ENCODE measurements at regions not wholly inside any gene's neighbourhood (a gene's known extent, or its start where the extent isn't known, plus 50 kb on each side); places are given as distances from the start of the nearest gene placed in this dataset.

DNA sequence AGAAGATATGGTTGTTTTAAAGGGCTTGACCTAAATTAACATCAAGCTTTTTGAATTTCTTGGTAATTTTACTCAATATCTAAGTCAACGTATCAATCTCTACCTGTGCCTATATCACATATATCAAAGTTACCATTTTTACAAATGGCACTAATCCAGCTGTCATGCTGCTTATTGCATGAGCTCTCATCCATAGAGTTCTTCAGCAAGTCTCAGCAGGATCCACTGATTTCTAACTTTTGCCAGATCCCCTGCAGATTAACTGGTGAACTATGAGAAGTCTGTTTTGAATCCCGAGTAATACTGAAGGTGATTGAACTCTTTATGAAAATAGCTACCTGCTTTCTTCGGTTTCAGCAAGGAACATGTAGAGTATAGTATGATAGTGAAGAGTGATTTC, 1239.8 kb upstream of the ACO1 start:
- Histone ChIP-seq H3K4me2 (ENCODE audit: low read depth, low read length) (no peak overlapping the region), H3K9ac (ENCODE audit: low read depth, low read length) (no peak overlapping the region), H3K23ac (ENCODE audit: low read depth, low read length) (no peak overlapping the region), H2BK5ac (ENCODE audit: low read depth, low read length, poor library complexity, severe bottlenecking) (no peak overlapping the region), H3K36me3 (ENCODE audit: control insufficient read depth, insufficient read depth, low read length) (no peaks in the 10 kb centered on the region), H3K27ac (ENCODE audit: insufficient read depth, low read length) (no peak overlapping the region), H3K4me1 (ENCODE audit: control insufficient read depth, insufficient read depth, low read length) (no peaks in the 10 kb centered on the region), H3K79me1 (ENCODE audit: low read depth in 1 of 2, low read length in 2 of 2) (no peaks in the 10 kb centered on the region), H2BK15ac (ENCODE audit: low read depth, low read length) (no peak overlapping the region), H4K5ac (ENCODE audit: low read depth, low read length) (no peak overlapping the region), H4K20me1 (ENCODE audit: insufficient read depth, low read length) (no peaks in the 10 kb centered on the region), H4K8ac (ENCODE audit: low read depth in 2 of 2, low read length in 2 of 2) (no peak overlapping the region), H3K18ac (ENCODE audit: low read depth, low read length) (no peak overlapping the region), H4K91ac (ENCODE audit: insufficient read depth, low read depth, low read length) (no peak overlapping the region), H2BK120ac (ENCODE audit: low read depth, low read length) (no peak overlapping the region), H2AK9ac (replicated peaks; ENCODE audit: low read depth, low read length, poor library complexity) (no peak overlapping the region), H3K4me3 (ENCODE audit: insufficient read depth, low read depth, low read length) (no peak overlapping the region), H3K9me1 (ENCODE audit: insufficient read depth, low read length) (no peaks in the 10 kb centered on the region), H2AK5ac (ENCODE audit: low read depth, low read length) (no peak overlapping the region), H3K14ac (replicated peaks; ENCODE audit: low read depth, low read length) (no peak overlapping the region), H3K56ac (ENCODE audit: extremely low read depth, insufficient read depth, low read length) (no peak overlapping the region), H3K9me3 (ENCODE audit: control insufficient read depth, insufficient read depth, low read length) (no peaks in the 10 kb centered on the region), H3K27me3 (ENCODE audit: control insufficient read depth, insufficient read depth, low read length) (no peaks in the 10 kb centered on the region), H2AFZ (replicated peaks; ENCODE audit: low read length, poor library complexity) (no peak overlapping the region), H3K4ac (ENCODE audit: low read depth, low read length) (no peak overlapping the region), H2BK20ac (ENCODE audit: low read depth, low read length) (no peak overlapping the region)
- ChIA-PET POLR2A (ENCODE audit: unreplicated experiment) (no interaction called here), CTCF (no interaction called here)
- dilution Hi-C loops (cut with HindIII; ENCODE audit: low sequenced_read_pairs, unreplicated experiment) (no loop called here), intact Hi-C loops (cut with micrococcal nuclease) (no loop called here), in situ Hi-C loops (cut with MboI; ENCODE audit: low sequenced_read_pairs) (no loop called here)
- no peak for ATAC-seq (ENCODE audit: low read depth)
- no TSS peak for BruUV-seq (replicated peaks)
- 57% methylated on average over 1 of the region's 3 CpGs; no CpG with 5 or more reads in 1 of the 2 experiments for WGBS, 2 experiments (ENCODE audit: extremely low coverage in 2 of 2, insufficient read length in 1 of 2)
- TF ChIP-seq, protein P1, sequence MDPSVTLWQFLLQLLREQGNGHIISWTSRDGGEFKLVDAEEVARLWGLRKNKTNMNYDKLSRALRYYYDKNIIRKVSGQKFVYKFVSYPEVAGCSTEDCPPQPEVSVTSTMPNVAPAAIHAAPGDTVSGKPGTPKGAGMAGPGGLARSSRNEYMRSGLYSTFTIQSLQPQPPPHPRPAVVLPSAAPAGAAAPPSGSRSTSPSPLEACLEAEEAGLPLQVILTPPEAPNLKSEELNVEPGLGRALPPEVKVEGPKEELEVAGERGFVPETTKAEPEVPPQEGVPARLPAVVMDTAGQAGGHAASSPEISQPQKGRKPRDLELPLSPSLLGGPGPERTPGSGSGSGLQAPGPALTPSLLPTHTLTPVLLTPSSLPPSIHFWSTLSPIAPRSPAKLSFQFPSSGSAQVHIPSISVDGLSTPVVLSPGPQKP (IDR thresholded peaks at IDR 0.05; ENCODE audit: borderline replicate concordance, low read depth, low read length), result no peak
- TF ChIP-seq RFX5 (IDR thresholded peaks at IDR 0.05; ENCODE audit: low read depth, low read length), result no peak
- TF ChIP-seq CEBPB (IDR thresholded peaks at IDR 0.05; ENCODE audit: low read depth, low read length), result no peak
- TF ChIP-seq FOS (IDR thresholded peaks at IDR 0.05; ENCODE audit: low read depth, low read length), result no peak
- no peak for TF ChIP-seq NFE2L2 (IDR thresholded peaks at IDR 0.05; ENCODE audit: low read depth, low read length)
- no peak for TF ChIP-seq MXI1 (IDR thresholded peaks at IDR 0.05; ENCODE audit: borderline replicate concordance, low read depth, low read length)
- TF ChIP-seq, protein P2, sequence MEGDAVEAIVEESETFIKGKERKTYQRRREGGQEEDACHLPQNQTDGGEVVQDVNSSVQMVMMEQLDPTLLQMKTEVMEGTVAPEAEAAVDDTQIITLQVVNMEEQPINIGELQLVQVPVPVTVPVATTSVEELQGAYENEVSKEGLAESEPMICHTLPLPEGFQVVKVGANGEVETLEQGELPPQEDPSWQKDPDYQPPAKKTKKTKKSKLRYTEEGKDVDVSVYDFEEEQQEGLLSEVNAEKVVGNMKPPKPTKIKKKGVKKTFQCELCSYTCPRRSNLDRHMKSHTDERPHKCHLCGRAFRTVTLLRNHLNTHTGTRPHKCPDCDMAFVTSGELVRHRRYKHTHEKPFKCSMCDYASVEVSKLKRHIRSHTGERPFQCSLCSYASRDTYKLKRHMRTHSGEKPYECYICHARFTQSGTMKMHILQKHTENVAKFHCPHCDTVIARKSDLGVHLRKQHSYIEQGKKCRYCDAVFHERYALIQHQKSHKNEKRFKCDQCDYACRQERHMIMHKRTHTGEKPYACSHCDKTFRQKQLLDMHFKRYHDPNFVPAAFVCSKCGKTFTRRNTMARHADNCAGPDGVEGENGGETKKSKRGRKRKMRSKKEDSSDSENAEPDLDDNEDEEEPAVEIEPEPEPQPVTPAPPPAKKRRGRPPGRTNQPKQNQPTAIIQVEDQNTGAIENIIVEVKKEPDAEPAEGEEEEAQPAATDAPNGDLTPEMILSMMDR (conservative IDR thresholded peaks at IDR 0.05; ENCODE audit: low read depth, low read length), result no peak
- no peak for TF ChIP-seq RAD21 (IDR thresholded peaks at IDR 0.05; ENCODE audit: low read length)
- no peak for TF ChIP-seq MAZ (IDR thresholded peaks at IDR 0.05; ENCODE audit: borderline replicate concordance, low read depth, low read length)
- TF ChIP-seq SMC3 (IDR thresholded peaks at IDR 0.05; ENCODE audit: low read depth, low read length), result no peak
- no peak for TF ChIP-seq POLR2A (IDR thresholded peaks at IDR 0.05; ENCODE audit: low read depth, low read length)
- TF ChIP-seq, protein P3, sequence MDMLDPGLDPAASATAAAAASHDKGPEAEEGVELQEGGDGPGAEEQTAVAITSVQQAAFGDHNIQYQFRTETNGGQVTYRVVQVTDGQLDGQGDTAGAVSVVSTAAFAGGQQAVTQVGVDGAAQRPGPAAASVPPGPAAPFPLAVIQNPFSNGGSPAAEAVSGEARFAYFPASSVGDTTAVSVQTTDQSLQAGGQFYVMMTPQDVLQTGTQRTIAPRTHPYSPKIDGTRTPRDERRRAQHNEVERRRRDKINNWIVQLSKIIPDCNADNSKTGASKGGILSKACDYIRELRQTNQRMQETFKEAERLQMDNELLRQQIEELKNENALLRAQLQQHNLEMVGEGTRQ (IDR thresholded peaks at IDR 0.05; ENCODE audit: low read depth, low read length), result no peak
- no peak for TF ChIP-seq CHD1 (IDR thresholded peaks at IDR 0.05; ENCODE audit: low read depth, low read length)
- no peak for TF ChIP-seq BHLHE40 (IDR thresholded peaks at IDR 0.05; ENCODE audit: low read depth, low read length)
- no peak for TF ChIP-seq RCOR1 (IDR thresholded peaks at IDR 0.05; ENCODE audit: insufficient replicate concordance, low read length)
- no peak for TF ChIP-seq MAFK (IDR thresholded peaks at IDR 0.05; ENCODE audit: low read depth, low read length)
- DNase-seq, result no peak
